HG02938 (cell line): ENCODE measurements at regions not wholly inside any gene's neighbourhood (a gene's known extent, or its start where the extent isn't known, plus 50 kb on each side); places are given as distances from the start of the nearest gene placed in this dataset.
"Not testable (repeated sequence)": the region's sequence is repeated elsewhere in the genome, so short reads cannot be mapped to it uniquely, and the experiment has no call there.

Experiments
- ATAC-seq: cut with Tn5 transposase; IDR thresholded peaks from one replicate; pipeline ENCODE4 v1.9.1; 2021; ENCODE audit warnings: mild to moderate bottlenecking, moderate library complexity; ENCODE audit not compliant: unreplicated experiment

- no peak for ATAC-seq
Observed at GRCh38 chr14:83905157-83905556, 1624.8 kb upstream of the FLRT2 start.

- ATAC-seq = no peak
Observed at GRCh38 chr14:83908419-83908818, 1621.5 kb upstream of the FLRT2 start.

- ATAC-seq = no peak
Observed at GRCh38 chr14:83909507-83909906, 1620.4 kb upstream of the FLRT2 start.

- ATAC-seq = no peak
Observed at GRCh38 chr14:83912032-83912642, 1617.8 kb upstream of the FLRT2 start.

- no peak for ATAC-seq
Observed at GRCh38 chr14:83913476-83913875, 1616.5 kb upstream of the FLRT2 start.

- no peak for ATAC-seq
Observed at GRCh38 chr14:83918546-83918945, 1611.4 kb upstream of the FLRT2 start.

- not testable (repeated sequence) for ATAC-seq
Observed at GRCh38 chr14:83919675-83920074, 1610.3 kb upstream of the FLRT2 start.

- ATAC-seq = no peak
Observed at GRCh38 chr14:83923842-83924241, 1606.1 kb upstream of the FLRT2 start.

GRCh38 chr14:83924259-83924658 is 1605.7 kb upstream of the FLRT2 start:
- no peak for ATAC-seq

GRCh38 chr14:83940253-83940652 is 1589.7 kb upstream of the FLRT2 start:
- ATAC-seq = no peak

GRCh38 chr14:83958359-83958758 is 1571.6 kb upstream of the FLRT2 start:
- no peak for ATAC-seq

- ATAC-seq = no peak
Observed at GRCh38 chr14:83960832-83961512, 1569.0 kb upstream of the FLRT2 start.

GRCh38 chr14:83969998-83970397 is 1559.9 kb upstream of the FLRT2 start:
- no peak for ATAC-seq

- ATAC-seq = no peak
Observed at GRCh38 chr14:83972631-83973030, 1557.3 kb upstream of the FLRT2 start.

GRCh38 chr14:83974647-83975163 is 1555.2 kb upstream of the FLRT2 start:
- no peak for ATAC-seq

GRCh38 chr14:83975435-83975834 is 1554.5 kb upstream of the FLRT2 start:
- ATAC-seq = no peak

GRCh38 chr14:83975841-83976770 is 1553.8 kb upstream of the FLRT2 start:
- no peak for ATAC-seq

- no peak for ATAC-seq
Observed at GRCh38 chr14:83977583-83977982, 1552.4 kb upstream of the FLRT2 start.

- ATAC-seq = not testable (repeated sequence)
Observed at GRCh38 chr14:83981676-83982258, 1548.2 kb upstream of the FLRT2 start.

GRCh38 chr14:83988275-83988674 is 1541.7 kb upstream of the FLRT2 start:
- no peak for ATAC-seq

GRCh38 chr14:83991666-83992065 is 1538.3 kb upstream of the FLRT2 start:
- ATAC-seq = no peak
